ENCODE measurements at regions not wholly inside any gene's neighbourhood (a gene's known extent, or its start where the extent isn't known, plus 50 kb on each side); places are given as distances from the start of the nearest gene placed in this dataset.
A peak's percentile ranks its signal among the peaks of the same experiment; 100 is the strongest.

DNA sequence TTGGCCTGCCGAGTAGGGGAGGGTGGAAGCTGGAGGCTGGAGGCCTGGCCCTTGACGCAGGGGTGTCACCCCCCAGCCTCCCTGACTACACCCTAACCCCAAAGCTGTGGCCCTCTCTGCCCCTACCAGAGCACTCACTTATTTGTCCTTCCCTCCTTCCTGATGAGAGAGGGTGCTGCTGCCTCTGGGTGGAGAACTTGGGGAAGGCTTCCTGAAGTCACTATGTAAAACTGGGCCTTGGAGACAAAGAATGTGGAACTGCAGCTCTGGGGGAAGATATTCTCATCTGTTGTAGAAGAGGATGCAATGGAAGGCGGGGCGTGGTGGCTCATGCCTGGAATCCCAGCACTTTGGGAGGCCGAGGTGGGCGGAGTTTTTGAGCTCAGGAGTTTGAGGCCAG, 485.2 kb downstream of the ZNF536 start:
- Histone ChIP-seq H3K27ac (ENCODE audit: insufficient read length, low read depth, low read length) (no peak overlapping the region), H3K18ac (ENCODE audit: insufficient read length, low read depth, low read length) (no peak overlapping the region), H2AFZ (ENCODE audit: low read length) (no peak overlapping the region), H2BK15ac (ENCODE audit: low read depth, low read length) (no peak overlapping the region), H3K79me2 (ENCODE audit: insufficient read depth, low read length) (no peaks in the 10 kb centered on the region), H2BK120ac (ENCODE audit: low read depth, low read length, poor library complexity, severe bottlenecking) (no peak overlapping the region), H4K8ac (replicated peaks; ENCODE audit: insufficient read length, low read depth, low read length) (no peak overlapping the region), H4K20me1 (ENCODE audit: control insufficient read depth, insufficient read depth, insufficient read length) (no peaks in the 10 kb centered on the region), H3K4me2 (ENCODE audit: insufficient read depth, insufficient read length, low read length) (no peak overlapping the region), H4K5ac (ENCODE audit: insufficient read length, low read depth, low read length) (no peak overlapping the region), H3K4me1 (ENCODE audit: insufficient read depth, low read length) (no peaks in the 10 kb centered on the region), H3K56ac (ENCODE audit: insufficient read length, low read depth, low read length) (no peak overlapping the region), H2BK12ac (ENCODE audit: insufficient read length, low read depth, low read length) (no peak overlapping the region), H3K9ac (ENCODE audit: extremely low read depth, insufficient read length, low read length) (no peak overlapping the region), H3K23ac (ENCODE audit: insufficient read length, low read depth, low read length) (no peak overlapping the region), H3K79me1 (ENCODE audit: insufficient read depth, low read depth, low read length, poor library complexity, severe bottlenecking) (no peaks in the 10 kb centered on the region), H2BK20ac (ENCODE audit: low read depth, low read length, poor library complexity, severe bottlenecking) (no peak overlapping the region), H4K91ac (ENCODE audit: insufficient read length, low read depth, low read length) (no peak overlapping the region), H3K4ac (ENCODE audit: low read depth, low read length) (no peak overlapping the region), H3T11ph (ENCODE audit: low read length) (no peak overlapping the region), H2BK5ac (ENCODE audit: insufficient read length, low read length) (no peak overlapping the region), H3K14ac (ENCODE audit: insufficient read depth, low read length) (no peak overlapping the region; the same call in 1 of the 2 replicates), H3K27me3 (ENCODE audit: insufficient read depth, low read length) (no peaks in the 10 kb centered on the region), H3K23me2 (ENCODE audit: insufficient read length, low read depth, low read length, poor library complexity, severe bottlenecking) (no peaks in the 10 kb centered on the region), H3K9me3 (ENCODE audit: control insufficient read depth, low read depth, low read length) (no peaks in the 10 kb centered on the region), H2AK5ac (ENCODE audit: insufficient read length, low read length) (no peak overlapping the region)
- WGBS (ENCODE audit: extremely low coverage, insufficient read length, low lambda C conversion rate) = no CpG with 5 or more reads among the region's 6 CpGs
- H3K4me1 Mint-ChIP-seq = peaks cover 0 to 3% of the 10 kb centered on the region in 2 experiments; a peak in 2 of 4 replicates
- no peak overlapping the region for H3K4me3 Mint-ChIP-seq
- no peaks in the 10 kb centered on the region; a peak in 1 of 5 replicates for H3K9me3 Mint-ChIP-seq
- TF ChIP-seq, protein P1, sequence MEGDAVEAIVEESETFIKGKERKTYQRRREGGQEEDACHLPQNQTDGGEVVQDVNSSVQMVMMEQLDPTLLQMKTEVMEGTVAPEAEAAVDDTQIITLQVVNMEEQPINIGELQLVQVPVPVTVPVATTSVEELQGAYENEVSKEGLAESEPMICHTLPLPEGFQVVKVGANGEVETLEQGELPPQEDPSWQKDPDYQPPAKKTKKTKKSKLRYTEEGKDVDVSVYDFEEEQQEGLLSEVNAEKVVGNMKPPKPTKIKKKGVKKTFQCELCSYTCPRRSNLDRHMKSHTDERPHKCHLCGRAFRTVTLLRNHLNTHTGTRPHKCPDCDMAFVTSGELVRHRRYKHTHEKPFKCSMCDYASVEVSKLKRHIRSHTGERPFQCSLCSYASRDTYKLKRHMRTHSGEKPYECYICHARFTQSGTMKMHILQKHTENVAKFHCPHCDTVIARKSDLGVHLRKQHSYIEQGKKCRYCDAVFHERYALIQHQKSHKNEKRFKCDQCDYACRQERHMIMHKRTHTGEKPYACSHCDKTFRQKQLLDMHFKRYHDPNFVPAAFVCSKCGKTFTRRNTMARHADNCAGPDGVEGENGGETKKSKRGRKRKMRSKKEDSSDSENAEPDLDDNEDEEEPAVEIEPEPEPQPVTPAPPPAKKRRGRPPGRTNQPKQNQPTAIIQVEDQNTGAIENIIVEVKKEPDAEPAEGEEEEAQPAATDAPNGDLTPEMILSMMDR (conservative IDR thresholded peaks at IDR 0.05) = no peak
- H3K27me3 Mint-ChIP-seq (ENCODE audit: low read depth) = no peaks in the 10 kb centered on the region
- H3K36me3 Mint-ChIP-seq (ENCODE audit: insufficient read depth in 1 of 3, low read depth in 3 of 3) = no peaks in the 10 kb centered on the region
- DNase-seq = peak; percentile 50
- H3K27ac Mint-ChIP-seq = no peak overlapping the region; a peak in 1 of 7 replicates

Measured in H9 (cell line).